GM12874 (cell line): ENCODE measurements at regions not wholly inside any gene's neighbourhood (a gene's known extent, or its start where the extent isn't known, plus 50 kb on each side); places are given as distances from the start of the nearest gene placed in this dataset.

ENCODE experiments used
- TF ChIP-seq, protein P1 (sequence below): IDR thresholded peaks from 2 replicates; pipeline ENCODE4 v1.5.1; 2011; ENCODE audit warnings: low read depth, mild to moderate bottlenecking, control low read depth, low read length, moderate library complexity; ENCODE audit not compliant: insufficient read depth

DNA sequence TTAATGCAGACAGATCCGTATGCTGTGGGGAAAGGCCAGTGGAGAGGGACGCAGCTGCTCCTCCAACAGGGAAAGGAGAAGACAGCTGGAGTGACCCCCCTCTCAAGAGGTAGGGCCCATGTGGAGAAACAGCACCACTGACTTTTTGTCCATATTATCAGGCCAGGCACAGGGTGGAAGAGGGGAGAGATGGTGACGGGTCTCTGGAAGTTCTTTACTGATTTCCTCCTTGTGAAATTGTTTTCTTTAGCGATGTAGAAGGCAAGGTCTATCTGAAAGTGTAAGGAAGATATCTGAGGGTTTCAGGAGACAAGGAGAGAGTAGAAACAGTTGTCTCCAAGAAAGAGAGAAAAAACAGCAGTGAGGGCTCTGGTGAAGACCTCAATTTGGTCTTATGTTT lies 338.8 kb downstream of the VPS13C start:
- TF ChIP-seq, protein P1, sequence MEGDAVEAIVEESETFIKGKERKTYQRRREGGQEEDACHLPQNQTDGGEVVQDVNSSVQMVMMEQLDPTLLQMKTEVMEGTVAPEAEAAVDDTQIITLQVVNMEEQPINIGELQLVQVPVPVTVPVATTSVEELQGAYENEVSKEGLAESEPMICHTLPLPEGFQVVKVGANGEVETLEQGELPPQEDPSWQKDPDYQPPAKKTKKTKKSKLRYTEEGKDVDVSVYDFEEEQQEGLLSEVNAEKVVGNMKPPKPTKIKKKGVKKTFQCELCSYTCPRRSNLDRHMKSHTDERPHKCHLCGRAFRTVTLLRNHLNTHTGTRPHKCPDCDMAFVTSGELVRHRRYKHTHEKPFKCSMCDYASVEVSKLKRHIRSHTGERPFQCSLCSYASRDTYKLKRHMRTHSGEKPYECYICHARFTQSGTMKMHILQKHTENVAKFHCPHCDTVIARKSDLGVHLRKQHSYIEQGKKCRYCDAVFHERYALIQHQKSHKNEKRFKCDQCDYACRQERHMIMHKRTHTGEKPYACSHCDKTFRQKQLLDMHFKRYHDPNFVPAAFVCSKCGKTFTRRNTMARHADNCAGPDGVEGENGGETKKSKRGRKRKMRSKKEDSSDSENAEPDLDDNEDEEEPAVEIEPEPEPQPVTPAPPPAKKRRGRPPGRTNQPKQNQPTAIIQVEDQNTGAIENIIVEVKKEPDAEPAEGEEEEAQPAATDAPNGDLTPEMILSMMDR = no peak

DNA sequence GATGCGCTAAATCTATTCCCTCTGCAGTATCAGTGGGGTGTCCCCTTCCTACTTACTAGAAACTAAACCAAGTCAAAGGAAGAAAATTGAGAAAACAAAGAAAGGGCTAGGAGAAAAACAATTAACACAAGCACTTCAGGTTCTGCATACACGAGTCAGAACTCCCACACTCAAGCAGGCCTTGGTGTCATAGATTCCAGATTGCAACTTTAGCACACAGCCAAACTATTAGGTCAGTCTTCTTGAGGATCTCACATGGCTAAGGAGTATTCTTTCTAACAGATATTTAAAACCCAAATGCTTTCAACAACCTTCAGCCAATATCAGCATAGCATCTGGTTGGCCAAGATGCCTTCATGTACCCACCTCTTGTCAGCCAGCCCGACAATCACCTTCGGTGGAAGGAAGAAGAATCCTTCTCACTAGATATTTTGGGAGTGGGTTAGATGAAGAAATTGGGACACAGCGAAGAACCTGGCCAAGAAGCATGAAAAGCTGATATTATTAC lies 340.0 kb downstream of the VPS13C start:
- TF ChIP-seq, protein P1 = no peak

DNA sequence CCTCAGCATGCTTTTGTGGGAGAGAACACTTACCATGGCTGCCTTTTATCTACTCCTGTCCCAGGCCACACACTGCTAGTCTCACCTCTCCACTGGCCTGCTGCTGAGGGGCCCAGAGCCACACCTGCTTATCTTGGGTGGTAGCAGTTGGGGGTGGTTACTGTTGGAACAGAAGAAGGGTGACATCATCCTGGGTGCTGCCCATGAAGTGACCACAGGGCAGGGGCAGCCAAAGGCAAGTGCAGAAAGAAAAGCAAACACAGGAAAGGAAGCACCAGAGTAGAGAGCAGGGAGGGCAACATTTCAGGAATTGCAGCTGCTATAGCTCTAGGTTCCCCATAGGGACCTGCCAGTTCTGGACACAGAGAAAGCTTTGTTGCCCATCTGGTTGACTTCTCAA lies 345.2 kb downstream of the VPS13C start:
- TF ChIP-seq, protein P1 = no peak

- TF ChIP-seq, protein P1 = no peak
Observed at GRCh38 chr15:61712129-61712759, 348.0 kb downstream of the VPS13C start.

DNA sequence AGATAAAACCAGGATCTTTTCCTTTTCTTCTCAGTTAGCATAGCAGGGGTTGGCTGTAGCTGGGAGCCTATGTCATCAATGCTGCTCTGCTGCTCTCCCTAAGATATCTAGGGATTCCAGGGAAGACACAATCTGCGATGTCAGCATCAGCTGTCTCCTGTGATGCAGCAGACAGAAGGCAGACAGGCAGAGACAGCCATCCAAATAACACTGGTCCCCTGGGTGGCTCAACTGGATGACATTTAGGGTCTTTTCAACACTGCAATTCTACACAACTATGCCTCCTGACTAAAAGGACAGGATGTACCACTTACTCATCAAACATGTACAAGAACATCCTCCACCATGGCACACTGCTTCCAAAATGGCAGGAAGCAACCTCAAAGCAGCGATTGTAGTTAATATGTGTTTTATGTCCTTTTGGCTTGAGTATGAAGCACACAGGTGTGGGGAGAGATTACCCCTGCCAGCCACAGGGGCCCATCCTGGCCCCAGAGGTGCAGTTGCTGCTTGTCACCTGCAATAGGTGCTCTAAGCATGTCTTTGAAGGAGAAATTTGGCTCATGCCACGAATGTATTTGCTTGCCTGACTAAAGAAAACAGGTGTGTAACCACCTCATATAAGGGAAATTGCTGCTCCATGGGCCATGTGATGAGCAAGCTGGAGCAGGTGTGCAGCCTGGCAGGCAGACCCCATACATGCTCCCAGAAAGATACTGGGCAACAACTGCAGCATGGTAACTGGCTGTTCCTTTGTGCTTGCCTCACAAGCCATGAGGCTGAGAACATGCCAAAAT lies 357.8 kb downstream of the VPS13C start:
- TF ChIP-seq, protein P1 = no peak

- TF ChIP-seq, protein P1 = no peak
Observed at GRCh38 chr15:61701455-61701854, 358.8 kb downstream of the VPS13C start.

- TF ChIP-seq, protein P1 = no peak
Observed at GRCh38 chr15:61700803-61701202, 359.4 kb downstream of the VPS13C start.
